ENCODE measurements at regions not wholly inside any gene's neighbourhood (a gene's known extent, or its start where the extent isn't known, plus 50 kb on each side); places are given as distances from the start of the nearest gene placed in this dataset.
A peak's percentile ranks its signal among the peaks of the same experiment; 100 is the strongest.
"Not testable (repeated sequence)": the region's sequence is repeated elsewhere in the genome, so short reads cannot be mapped to it uniquely, and the experiment has no call there.

- peak; percentile 32 for DNase-seq
These were observed 1104.1 kb upstream of the TMEM132C start for GRCh38 chr12:127162902-127163301.

- peak; percentile 75 for DNase-seq
These were observed 1101.2 kb upstream of the TMEM132C start for GRCh38 chr12:127165567-127166392.

GRCh38 chr12:127169321-127170181, 1097.4 kb upstream of the TMEM132C start:
- DNase-seq = no peak

- no peak for DNase-seq
These were observed 1096.5 kb upstream of the TMEM132C start for GRCh38 chr12:127170226-127171180.

GRCh38 chr12:127172861-127173260, 1094.1 kb upstream of the TMEM132C start:
- DNase-seq = no peak

GRCh38 chr12:127173971-127174370, 1093.0 kb upstream of the TMEM132C start:
- DNase-seq = not testable (repeated sequence)

GRCh38 chr12:127174881-127175280, 1092.1 kb upstream of the TMEM132C start:
- no peak for DNase-seq

GRCh38 chr12:127175361-127175760, 1091.6 kb upstream of the TMEM132C start:
- DNase-seq = no peak

GRCh38 chr12:127176804-127177203, 1090.2 kb upstream of the TMEM132C start:
- no peak for DNase-seq

- no peak for DNase-seq
These were observed 1088.9 kb upstream of the TMEM132C start for GRCh38 chr12:127178052-127178451.

- DNase-seq = no peak
These were observed 1088.5 kb upstream of the TMEM132C start for GRCh38 chr12:127178463-127178862.

GRCh38 chr12:127179176-127179575, 1087.8 kb upstream of the TMEM132C start:
- no peak for DNase-seq

- DNase-seq = no peak
These were observed 1085.0 kb upstream of the TMEM132C start for GRCh38 chr12:127182018-127182417.

- DNase-seq = no peak
These were observed 1077.0 kb upstream of the TMEM132C start for GRCh38 chr12:127189992-127190391.

GRCh38 chr12:127191129-127191528, 1075.8 kb upstream of the TMEM132C start:
- no peak for DNase-seq

- no peak for DNase-seq
These were observed 1074.6 kb upstream of the TMEM132C start for GRCh38 chr12:127192391-127192790.

- DNase-seq = no peak
These were observed 1073.6 kb upstream of the TMEM132C start for GRCh38 chr12:127193341-127193740.

- DNase-seq = no peak
These were observed 1072.8 kb upstream of the TMEM132C start for GRCh38 chr12:127194176-127194575.

GRCh38 chr12:127205781-127206555, 1061.0 kb upstream of the TMEM132C start:
- DNase-seq = no peak

- DNase-seq = no peak
These were observed 1057.7 kb upstream of the TMEM132C start for GRCh38 chr12:127209318-127209717.

- DNase-seq = no peak
These were observed 1052.8 kb upstream of the TMEM132C start for GRCh38 chr12:127214186-127214585.

- no peak for DNase-seq
These were observed 1044.0 kb upstream of the TMEM132C start for GRCh38 chr12:127223011-127223410.
